Right hindlimb (tissue), 1 donor: ENCODE measurements at regions not wholly inside any gene's neighbourhood (a gene's known extent, or its start where the extent isn't known, plus 50 kb on each side); places are given as distances from the start of the nearest gene placed in this dataset.

Experiments used
- DNase-seq: peaks from one replicate; pipeline ENCODE4 v3.0.0-alpha.2; 2018

DNA sequence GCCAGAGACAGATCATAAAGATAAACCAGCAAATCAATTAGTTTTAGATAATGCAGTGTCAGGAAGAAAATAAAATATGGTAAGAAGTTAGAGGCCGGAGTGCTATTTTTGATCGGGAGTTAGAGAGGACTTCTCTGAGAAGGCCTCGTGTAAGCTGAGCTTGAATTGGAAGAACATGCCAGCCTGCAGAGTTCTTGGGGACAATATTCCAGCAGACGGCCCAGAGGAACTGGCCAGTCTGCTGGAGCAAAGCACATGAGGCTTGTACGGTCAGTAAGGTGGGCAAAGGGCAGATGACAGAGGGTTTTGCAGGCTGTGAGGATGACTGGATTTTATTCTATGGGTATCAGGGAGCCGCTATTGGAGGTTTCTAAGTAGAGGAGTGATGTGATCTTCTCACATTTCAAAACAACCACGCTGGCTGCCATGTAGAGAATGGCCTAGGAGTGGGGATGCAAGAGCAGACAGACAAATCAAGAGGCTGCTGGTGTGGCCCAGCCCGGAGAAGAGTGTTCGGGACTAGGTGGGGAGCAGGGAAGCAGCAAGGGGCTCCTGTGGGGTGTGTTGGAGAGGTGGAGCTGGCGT lies 84.0 kb downstream of the HES1 start:
- DNase-seq = no peak

DNA sequence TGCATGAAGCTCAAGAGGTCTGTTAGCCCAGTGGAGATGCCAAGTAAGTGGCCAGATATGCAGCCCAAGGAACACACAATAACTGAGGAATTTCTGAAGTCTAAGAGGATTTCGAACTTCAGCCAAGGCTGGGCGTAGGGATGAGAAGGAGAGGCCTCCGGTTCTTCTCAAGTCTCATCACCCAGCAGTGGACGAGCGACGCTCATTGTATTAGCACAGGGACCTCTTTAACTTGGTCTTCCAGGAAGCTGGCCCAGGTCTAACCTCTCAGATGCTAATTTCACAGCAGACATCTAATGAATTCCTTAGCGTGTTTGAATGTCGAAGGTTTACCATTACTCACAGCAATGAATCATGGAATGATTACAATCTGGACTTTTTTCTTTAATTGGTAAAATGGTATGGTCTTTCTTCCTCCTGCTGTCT lies 85.0 kb downstream of the HES1 start:
- no peak for DNase-seq

- DNase-seq = no peak
Observed at GRCh38 chr3:194221336-194221735, 85.4 kb downstream of the HES1 start.

GRCh38 chr3:194223951-194224350 lies 88.0 kb downstream of the HES1 start:
- DNase-seq = no peak

GRCh38 chr3:194224471-194225417 lies 88.8 kb downstream of the HES1 start:
- DNase-seq = no peak

GRCh38 chr3:194225418-194225812 lies 89.5 kb downstream of the HES1 start:
- DNase-seq = no peak

GRCh38 chr3:194225988-194226663 lies 90.2 kb downstream of the HES1 start:
- DNase-seq = no peak

- DNase-seq = no peak
Observed at GRCh38 chr3:194231929-194232832, 96.2 kb downstream of the HES1 start.

GRCh38 chr3:194233150-194233549 lies 97.2 kb downstream of the HES1 start:
- DNase-seq = no peak

- DNase-seq = no peak
Observed at GRCh38 chr3:194235160-194235559, 99.2 kb downstream of the HES1 start.

DNA sequence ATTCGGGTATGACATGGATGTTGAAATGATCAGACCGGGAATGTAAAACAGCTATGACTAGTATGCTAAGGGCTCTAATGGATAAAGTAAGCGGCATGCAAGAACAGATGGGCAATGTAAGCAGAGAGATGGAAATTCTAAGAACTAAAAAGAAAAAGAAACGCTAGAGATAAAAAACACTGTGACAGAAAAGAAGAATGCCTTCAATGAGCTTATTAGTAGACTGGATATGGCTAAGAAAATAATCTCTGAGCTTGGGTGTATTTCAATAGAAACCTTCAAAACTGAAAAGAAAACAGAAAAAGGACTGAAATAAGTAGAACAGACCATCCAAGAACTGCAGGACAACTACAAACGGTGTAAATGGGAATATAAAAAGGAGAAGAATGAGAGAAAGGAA lies 101.2 kb downstream of the HES1 start:
- DNase-seq = no peak

DNA sequence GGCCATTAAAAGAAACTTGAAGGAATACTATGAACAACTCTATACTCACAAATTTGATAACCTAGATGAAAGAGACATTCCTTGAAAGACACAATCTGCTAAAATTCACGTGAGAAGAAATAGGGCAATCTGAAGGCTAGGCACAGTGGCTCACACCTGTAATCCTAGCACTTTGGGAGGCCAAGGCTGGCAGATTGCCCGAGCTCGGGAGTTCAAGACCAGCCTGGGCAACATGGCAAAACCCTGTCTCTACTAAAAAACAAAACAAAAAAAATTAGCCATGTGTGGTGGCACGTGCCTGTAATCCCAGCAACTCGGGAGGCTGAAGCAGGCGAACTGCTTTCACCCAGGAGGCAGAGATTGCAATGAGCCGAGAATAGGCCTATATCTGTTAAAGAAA lies 104.8 kb downstream of the HES1 start:
- no peak for DNase-seq

DNA sequence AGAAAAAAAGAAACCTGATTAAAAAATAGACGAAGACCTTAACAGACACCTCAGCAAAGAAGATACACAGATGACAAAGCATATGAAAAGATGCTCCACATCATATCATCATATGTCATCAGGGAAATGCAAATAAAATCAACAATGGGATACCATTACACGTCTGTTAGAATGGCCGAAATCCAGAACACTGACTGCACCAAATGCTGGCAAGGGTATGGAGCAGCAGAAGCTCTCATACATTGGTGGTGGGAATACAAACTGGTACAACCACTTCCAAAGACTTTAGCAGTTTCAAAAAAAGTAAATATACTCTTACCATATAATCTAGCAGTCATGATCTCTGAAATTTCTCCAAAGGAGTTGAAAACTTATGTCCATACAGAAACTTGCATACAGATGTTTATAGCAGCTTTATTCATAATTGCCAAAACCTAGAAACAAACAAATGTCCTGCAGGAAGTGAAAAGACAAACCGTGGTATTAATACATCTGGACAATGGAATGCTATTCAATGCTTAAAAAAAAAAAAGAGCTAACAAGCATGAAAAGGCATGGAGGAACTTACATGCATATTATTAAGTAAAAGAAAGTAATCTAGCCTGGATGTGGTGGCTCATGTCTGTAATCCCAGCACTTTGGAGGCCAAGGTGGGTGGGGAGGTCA lies 107.4 kb downstream of the HES1 start:
- no peak for DNase-seq

DNA sequence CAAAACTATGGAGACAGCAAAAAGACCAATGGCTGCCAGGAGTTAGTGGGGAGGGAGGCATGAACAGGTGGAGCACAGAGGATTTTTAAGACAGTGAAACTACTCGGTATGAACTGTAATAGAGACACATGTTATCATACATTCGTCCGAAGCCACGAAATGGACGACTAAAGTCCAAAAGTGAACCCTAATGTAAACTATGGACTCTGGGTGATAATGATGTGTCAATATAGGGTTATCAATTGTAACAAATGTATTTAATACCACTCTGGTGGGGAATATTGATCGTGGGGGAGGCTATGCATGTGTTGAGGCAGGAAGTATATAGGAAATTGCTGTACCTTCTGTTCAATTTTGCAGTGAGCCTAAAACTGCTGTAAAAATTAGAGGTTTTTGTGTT lies 107.0 kb downstream of the CPN2 start:
- DNase-seq = no peak

- no peak for DNase-seq
Observed at GRCh38 chr3:194245474-194245873, 105.7 kb downstream of the CPN2 start.

GRCh38 chr3:194245975-194246561 lies 105.1 kb downstream of the CPN2 start:
- no peak for DNase-seq

GRCh38 chr3:194246709-194247349 lies 104.3 kb downstream of the CPN2 start:
- no peak for DNase-seq

- DNase-seq = no peak
Observed at GRCh38 chr3:194247350-194247740, 103.8 kb downstream of the CPN2 start.

- DNase-seq = peak; percentile 88
Observed at GRCh38 chr3:194249323-194250097, 101.6 kb downstream of the CPN2 start.
